Urinary bladder (tissue), 3 donors: ENCODE measurements at regions not wholly inside any gene's neighbourhood (a gene's known extent, or its start where the extent isn't known, plus 50 kb on each side); places are given as distances from the start of the nearest gene placed in this dataset.
"Not testable (repeated sequence)": the region's sequence is repeated elsewhere in the genome, so short reads cannot be mapped to it uniquely, and the experiment has no call there.

Experiments used
- DNase-seq: peaks from one replicate; pipeline ENCODE4 v3.0.0-alpha.2; 2015; ENCODE audit errors: extremely low spot score
- H3K27ac ChIP-seq: one replicate; pipeline ENCODE4 v1.5.1; 2013; ENCODE audit warnings: low read depth, mild to moderate bottlenecking, moderate library complexity
- H3K36me3 ChIP-seq: one replicate; pipeline ENCODE4 v1.6.1; 2013; ENCODE audit warnings: mild to moderate bottlenecking, moderate library complexity; ENCODE audit not compliant: insufficient read depth
- H3K4me1 ChIP-seq: one replicate; pipeline ENCODE4 v1.6.1; 2013; ENCODE audit warnings: mild to moderate bottlenecking, moderate library complexity; ENCODE audit not compliant: insufficient read depth
- H3K4me3 ChIP-seq: one replicate; pipeline ENCODE4 v1.5.1; 2013; ENCODE audit warnings: low read depth, low read length
- WGBS: extraction: QIAGEN DNeasy Blood & Tissue Kit; methylation state at CpG from one replicate; pipeline ENCODE4 v1.1.7; 2013; 5-methylcytosine and 5-hydroxymethylcytosine counted together
- donor health status: healthy with polysubstance abuse.
- donor health status: healthy.

DNA sequence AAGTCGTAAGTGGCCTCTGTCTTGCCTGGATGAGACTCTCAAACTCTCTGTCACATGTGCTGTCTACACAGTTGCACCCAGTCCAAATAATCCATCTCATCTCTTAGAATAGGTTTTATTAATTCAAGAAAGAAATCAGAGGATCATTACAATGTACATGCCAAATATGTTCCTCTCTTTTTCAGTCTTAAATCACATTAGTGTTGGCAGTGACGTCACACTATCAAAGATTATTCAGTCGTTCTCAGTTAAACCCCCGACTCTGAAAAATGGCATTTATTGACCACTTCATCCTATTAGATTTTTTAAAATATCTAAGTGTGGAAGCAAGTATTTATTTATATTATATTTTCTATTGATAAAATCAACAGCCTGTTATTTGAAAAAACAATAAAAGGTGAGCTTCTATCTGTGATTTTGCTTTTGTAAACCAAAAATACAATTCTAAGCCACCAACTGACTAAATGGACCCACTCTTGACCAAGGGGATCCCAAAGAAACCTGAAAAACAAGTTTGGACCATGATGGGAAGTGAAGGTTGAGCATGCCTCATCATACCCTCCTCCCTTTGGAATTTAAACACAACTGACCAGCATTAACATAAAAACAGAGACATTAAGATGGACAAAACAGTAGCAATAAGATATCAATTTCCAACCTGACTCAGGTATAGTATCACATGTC lies 1894.4 kb upstream of the LRRTM1 start:
- DNase-seq = no peak

DNA sequence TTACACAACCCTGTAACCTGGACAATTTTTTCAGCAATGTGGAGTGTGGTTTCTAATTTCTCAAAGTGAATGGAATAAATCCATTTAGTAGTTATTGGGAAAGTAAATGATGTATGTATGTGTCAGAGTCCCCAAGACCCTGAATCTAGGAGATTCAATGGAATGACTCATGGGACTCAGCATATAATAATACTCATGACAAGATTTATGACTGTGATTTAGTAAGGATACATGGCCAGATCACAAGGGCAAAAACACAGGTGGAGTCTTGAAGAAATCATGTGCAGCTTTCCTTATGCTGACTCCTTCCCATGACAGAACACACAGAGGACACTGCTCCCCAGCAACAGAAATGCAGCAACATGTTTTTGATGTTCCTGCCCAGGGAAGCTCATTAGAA lies 1877.7 kb upstream of the LRRTM1 start:
- Histone ChIP-seq H3K4me3 (no peak overlapping the region), H3K27ac (no peak overlapping the region), H3K36me3 (no peaks in the 10 kb centered on the region), H3K4me1 (no peaks in the 10 kb centered on the region)
- no peak for DNase-seq

More for the DNA sequence above, 1894.4 kb upstream of the LRRTM1 start:
- no peak overlapping the region for H3K27ac ChIP-seq
- no peaks in the 10 kb centered on the region for H3K36me3 ChIP-seq
- 88% methylated on average over 4 of the region's 4 CpGs for WGBS
- H3K4me3 ChIP-seq = no peak overlapping the region
- H3K4me1 ChIP-seq = no peaks in the 10 kb centered on the region

DNA sequence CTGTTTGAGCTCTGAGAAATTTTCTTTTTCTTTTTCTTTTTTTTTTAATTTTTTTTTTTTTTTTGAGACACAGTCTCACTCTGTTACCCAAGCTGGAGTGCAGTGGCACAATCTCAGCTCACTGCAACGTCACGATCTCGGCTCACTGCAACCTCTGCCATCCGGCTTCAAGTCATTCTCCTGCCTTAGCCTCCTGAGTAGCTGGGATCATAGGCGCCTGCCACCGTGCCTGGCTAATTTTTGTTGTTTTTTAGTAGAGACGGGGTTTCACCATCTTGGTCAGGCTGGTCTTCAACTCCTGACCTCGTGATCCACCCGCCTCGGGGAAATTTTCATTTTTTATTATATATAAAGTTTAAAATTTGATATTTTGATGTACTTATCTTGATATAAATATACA lies 1870.7 kb upstream of the LRRTM1 start:
- H3K4me3 ChIP-seq, DNase-seq, H3K4me1 ChIP-seq, H3K27ac ChIP-seq, H3K36me3 ChIP-seq: not testable (repeated sequence)
- 97% methylated on average over 10 of the region's 10 CpGs for whole genome bisulfite sequencing

GRCh38 chr2:82172483-82172882 lies 1867.9 kb upstream of the LRRTM1 start:
- no peak for DNase-seq
- no peaks in the 10 kb centered on the region for H3K4me1 ChIP-seq
- 82% methylated on average over 2 of the region's 2 CpGs for WGBS
- no peak overlapping the region for H3K27ac ChIP-seq
- no peaks in the 10 kb centered on the region for H3K36me3 ChIP-seq
- H3K4me3 ChIP-seq = no peak overlapping the region

GRCh38 chr2:82169379-82169778 lies 1864.8 kb upstream of the LRRTM1 start:
- H3K4me3 ChIP-seq = no peak overlapping the region
- 87% methylated on average over 4 of the region's 4 CpGs for WGBS
- no peak overlapping the region for H3K27ac ChIP-seq
- H3K4me1 ChIP-seq = no peaks in the 10 kb centered on the region
- no peak for DNase-seq
- H3K36me3 ChIP-seq = no peaks in the 10 kb centered on the region

DNA sequence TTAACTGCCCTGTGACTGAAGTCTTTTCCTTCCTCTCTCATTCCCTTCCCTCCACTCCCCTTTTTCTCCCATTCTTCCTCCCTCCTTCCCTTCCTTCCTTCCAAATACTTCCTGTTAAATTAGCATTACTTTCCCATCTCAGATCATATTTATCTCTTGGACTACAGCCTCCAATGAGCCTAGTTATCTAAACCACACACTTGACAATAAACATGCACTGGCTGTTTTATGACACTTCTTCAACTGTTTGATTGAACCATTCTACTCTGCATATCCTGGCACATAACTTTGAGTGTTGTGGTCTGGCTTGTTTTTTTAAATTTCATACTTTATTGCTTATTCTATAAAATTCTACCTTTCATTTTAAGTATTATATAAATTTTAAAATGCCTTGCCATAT lies 1860.8 kb upstream of the LRRTM1 start:
- H3K4me1 ChIP-seq = no peaks in the 10 kb centered on the region
- no peak for DNase-seq
- no peak overlapping the region for H3K4me3 ChIP-seq
- no peaks in the 10 kb centered on the region for H3K36me3 ChIP-seq
- no peak overlapping the region for H3K27ac ChIP-seq

DNA sequence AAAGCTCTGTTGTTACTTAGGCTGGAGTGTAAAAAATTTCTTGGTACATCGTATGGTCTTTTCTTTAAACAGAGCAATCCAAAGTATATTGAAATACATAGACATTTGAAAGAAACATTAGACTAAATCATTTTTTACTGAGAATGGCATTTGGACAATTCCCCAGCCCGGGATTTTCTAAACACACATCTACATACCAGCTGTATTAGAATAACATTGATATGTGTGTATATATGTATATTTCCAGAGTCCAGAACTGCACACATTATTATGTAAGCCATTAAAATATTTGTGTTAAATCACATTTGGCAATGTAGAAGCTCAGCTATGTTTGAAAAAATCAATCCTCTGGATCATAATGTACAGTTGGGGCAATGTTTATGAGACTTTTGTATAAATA lies 1853.6 kb upstream of the LRRTM1 start:
- WGBS = 28% methylated on average over 2 of the region's 2 CpGs
- no peak overlapping the region for H3K4me3 ChIP-seq
- H3K27ac ChIP-seq = no peak overlapping the region
- no peaks in the 10 kb centered on the region for H3K36me3 ChIP-seq
- no peaks in the 10 kb centered on the region for H3K4me1 ChIP-seq
- no peak for DNase-seq

- no peak overlapping the region for H3K27ac ChIP-seq
- no peaks in the 10 kb centered on the region for H3K36me3 ChIP-seq
- 75% methylated on average over 4 of the region's 4 CpGs for WGBS
- H3K4me3 ChIP-seq = no peak overlapping the region
- no peak for DNase-seq
- no peaks in the 10 kb centered on the region for H3K4me1 ChIP-seq
Measured at GRCh38 chr2:82155469-82155868, 1850.9 kb upstream of the LRRTM1 start.

GRCh38 chr2:82143343-82143742 lies 1838.8 kb upstream of the LRRTM1 start:
- DNase-seq = no peak
- no peak overlapping the region for H3K4me3 ChIP-seq

DNA sequence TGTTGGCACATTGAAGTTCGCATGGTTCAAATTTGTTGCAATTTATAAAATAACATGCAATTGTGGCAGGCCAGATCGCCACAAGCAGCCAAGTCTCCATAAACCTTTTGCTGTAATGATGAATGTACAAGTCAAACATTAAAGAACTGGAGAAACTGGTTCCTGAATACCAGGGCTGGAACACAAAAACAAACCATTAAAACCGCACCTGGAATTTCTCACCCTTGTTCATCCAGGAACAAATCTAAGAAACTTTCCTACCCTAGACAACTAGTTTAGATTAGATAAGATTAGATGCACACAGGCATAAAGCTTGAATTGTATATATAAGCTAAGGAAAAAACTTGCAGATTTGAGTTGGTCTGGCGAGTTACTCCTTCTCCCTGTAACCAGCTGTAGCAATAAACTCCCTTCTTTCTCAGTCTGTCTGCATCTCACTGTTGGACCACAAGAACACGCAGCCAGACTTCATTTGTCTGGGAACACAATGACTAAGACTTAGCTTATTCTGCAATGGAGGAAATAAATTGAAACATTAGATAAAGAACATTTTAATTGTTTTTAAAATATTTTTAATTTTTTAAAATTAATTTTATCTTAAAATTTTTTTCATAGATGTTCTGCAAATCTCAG lies 1835.5 kb upstream of the LRRTM1 start:
- H3K36me3 ChIP-seq = no peaks in the 10 kb centered on the region
- peak; percentile 75 for DNase-seq
- H3K4me1 ChIP-seq = no peaks in the 10 kb centered on the region
- H3K27ac ChIP-seq = no peak overlapping the region
- WGBS = 45% methylated on average over 5 of the region's 5 CpGs
- no peak overlapping the region for H3K4me3 ChIP-seq

More at GRCh38 chr2:82143343-82143742, 1838.8 kb upstream of the LRRTM1 start:
- no peak overlapping the region for H3K27ac ChIP-seq
- H3K4me1 ChIP-seq = no peaks in the 10 kb centered on the region
- H3K36me3 ChIP-seq = no peaks in the 10 kb centered on the region

GRCh38 chr2:82137441-82137840 lies 1832.9 kb upstream of the LRRTM1 start:
- WGBS = 92% methylated on average over 8 of the region's 8 CpGs
- no peak for DNase-seq
- H3K4me3 ChIP-seq = no peak overlapping the region
- no peaks in the 10 kb centered on the region for H3K4me1 ChIP-seq
- H3K36me3 ChIP-seq = no peaks in the 10 kb centered on the region
- no peak overlapping the region for H3K27ac ChIP-seq

- WGBS = 79% methylated on average over 3 of the region's 3 CpGs
- H3K4me1 ChIP-seq = no peaks in the 10 kb centered on the region
- H3K27ac ChIP-seq = no peak overlapping the region
- no peak overlapping the region for H3K4me3 ChIP-seq
- H3K36me3 ChIP-seq = no peaks in the 10 kb centered on the region
- DNase-seq = no peak
Measured at GRCh38 chr2:82128051-82128450, 1823.5 kb upstream of the LRRTM1 start.

- Histone ChIP-seq H3K4me3 (no peak overlapping the region), H3K27ac (no peak overlapping the region), H3K4me1 (no peaks in the 10 kb centered on the region), H3K36me3 (no peaks in the 10 kb centered on the region)
- WGBS = 47% methylated on average over 3 of the region's 3 CpGs
- no peak for DNase-seq
Measured at GRCh38 chr2:82124629-82125028, 1820.1 kb upstream of the LRRTM1 start.

DNA sequence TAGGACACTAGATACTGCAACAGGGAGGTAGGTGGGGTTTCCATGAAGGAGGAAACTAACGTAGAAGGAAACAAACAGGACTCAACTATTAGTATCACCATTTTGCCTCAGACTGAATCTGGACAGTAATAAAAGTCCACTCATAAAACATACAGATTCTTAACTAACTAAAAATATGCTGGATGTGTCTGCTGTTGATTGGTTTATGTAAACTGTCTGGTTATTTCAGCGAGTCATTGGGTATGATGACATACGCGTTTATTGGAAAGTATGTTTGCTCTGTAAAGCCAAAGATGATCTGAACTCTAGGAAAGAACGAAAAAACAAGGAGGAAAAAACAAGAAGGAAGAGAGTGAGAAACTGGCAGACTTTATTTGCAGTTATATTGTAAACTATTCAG lies 1816.1 kb upstream of the LRRTM1 start:
- Histone ChIP-seq H3K36me3 (no peaks in the 10 kb centered on the region), H3K27ac (no peak overlapping the region), H3K4me1 (no peaks in the 10 kb centered on the region), H3K4me3 (no peak overlapping the region)
- WGBS = 65% methylated on average over 5 of the region's 5 CpGs
- DNase-seq = no peak
